H7 (cell line): ENCODE measurements at regions not wholly inside any gene's neighbourhood (a gene's known extent, or its start where the extent isn't known, plus 50 kb on each side); places are given as distances from the start of the nearest gene placed in this dataset.
"Not testable (repeated sequence)": the region's sequence is repeated elsewhere in the genome, so short reads cannot be mapped to it uniquely, and the experiment has no call there.

ENCODE experiments used
- DNase-seq: peaks from one replicate; pipeline ENCODE4 v3.0.0; 2012
- H3K27me3 ChIP-seq: 2 replicates; pipeline ENCODE4 v1.6.0; 2011; ENCODE audit warnings: mild to moderate bottlenecking, low read length; ENCODE audit not compliant: control insufficient read depth, insufficient read depth
- H3K36me3 ChIP-seq: replicated peaks from 2 replicates; pipeline ENCODE4 v1.5.1; 2011; ENCODE audit warnings: low read length; ENCODE audit not compliant: control insufficient read depth, insufficient read depth
- H3K4me3 ChIP-seq: 2 replicates; pipeline ENCODE4 v1.5.1; 2011; ENCODE audit warnings: low read depth, mild to moderate bottlenecking, control low read depth, low read length, moderate library complexity; ENCODE audit not compliant: insufficient read depth

DNA sequence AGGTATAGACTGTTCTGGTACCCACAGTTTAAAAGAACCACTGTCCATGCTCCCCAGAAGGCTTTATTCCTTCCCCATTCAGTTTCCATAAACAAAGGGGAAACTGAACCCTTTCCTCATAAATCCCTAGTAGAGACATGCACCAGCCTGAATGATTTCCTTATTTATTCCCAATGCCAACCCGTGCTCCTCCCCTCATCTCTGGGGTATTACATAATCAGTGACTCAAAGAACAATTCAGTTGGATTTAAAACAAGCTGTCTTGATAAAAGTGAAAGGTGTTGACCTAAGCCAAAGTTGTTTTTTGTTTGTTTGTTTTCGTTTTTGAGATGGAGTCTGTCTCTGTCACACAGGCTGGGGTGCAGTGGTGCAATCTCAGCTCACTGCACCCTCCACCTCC, 418.5 kb upstream of the CNTNAP5 start:
- H3K36me3 ChIP-seq: no peaks in the 10 kb centered on the region
- H3K27me3 ChIP-seq: no peaks in the 10 kb centered on the region
- no peak for DNase-seq
- no peak overlapping the region for H3K4me3 ChIP-seq

- DNase-seq: no peak
- Histone ChIP-seq H3K4me3 (no peak overlapping the region), H3K36me3 (no peaks in the 10 kb centered on the region), H3K27me3 (no peaks in the 10 kb centered on the region)
Measured at GRCh38 chr2:123609077-123609476, 416.0 kb upstream of the CNTNAP5 start.

GRCh38 chr2:123614596-123614995, 410.5 kb upstream of the CNTNAP5 start:
- H3K27me3 ChIP-seq: no peaks in the 10 kb centered on the region
- no peaks in the 10 kb centered on the region; the same call in 1 of the 2 replicates for H3K36me3 ChIP-seq
- DNase-seq: no peak
- no peak overlapping the region for H3K4me3 ChIP-seq

- H3K36me3 ChIP-seq, H3K4me3 ChIP-seq, H3K27me3 ChIP-seq, DNase-seq: not testable (repeated sequence)
Measured at GRCh38 chr2:123618642-123619041, 406.4 kb upstream of the CNTNAP5 start.

GRCh38 chr2:123624816-123625215, 400.3 kb upstream of the CNTNAP5 start:
- no peak for DNase-seq
- no peak overlapping the region for H3K4me3 ChIP-seq
- no peaks in the 10 kb centered on the region for H3K36me3 ChIP-seq
- no peaks in the 10 kb centered on the region for H3K27me3 ChIP-seq

DNA sequence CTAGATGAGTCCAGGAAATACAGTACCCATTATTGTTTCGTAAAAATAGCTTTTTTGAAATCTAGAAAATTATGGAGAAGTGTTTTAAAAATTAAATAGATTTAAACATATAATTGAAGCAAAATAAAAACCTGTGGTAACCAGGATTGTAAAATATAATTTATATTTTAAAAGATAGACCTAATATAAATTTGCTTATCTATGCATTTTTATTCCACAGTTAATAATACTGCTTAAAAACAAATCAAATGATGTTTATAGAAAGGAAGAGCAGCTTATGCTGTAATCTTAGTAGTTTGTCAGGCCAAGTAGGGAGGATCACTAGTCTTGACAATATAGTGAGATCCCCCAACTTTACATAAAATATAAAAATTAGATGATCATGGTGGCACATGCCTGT, 388.9 kb upstream of the CNTNAP5 start:
- DNase-seq: no peak
- no peaks in the 10 kb centered on the region for H3K27me3 ChIP-seq
- H3K4me3 ChIP-seq: no peak overlapping the region

DNA sequence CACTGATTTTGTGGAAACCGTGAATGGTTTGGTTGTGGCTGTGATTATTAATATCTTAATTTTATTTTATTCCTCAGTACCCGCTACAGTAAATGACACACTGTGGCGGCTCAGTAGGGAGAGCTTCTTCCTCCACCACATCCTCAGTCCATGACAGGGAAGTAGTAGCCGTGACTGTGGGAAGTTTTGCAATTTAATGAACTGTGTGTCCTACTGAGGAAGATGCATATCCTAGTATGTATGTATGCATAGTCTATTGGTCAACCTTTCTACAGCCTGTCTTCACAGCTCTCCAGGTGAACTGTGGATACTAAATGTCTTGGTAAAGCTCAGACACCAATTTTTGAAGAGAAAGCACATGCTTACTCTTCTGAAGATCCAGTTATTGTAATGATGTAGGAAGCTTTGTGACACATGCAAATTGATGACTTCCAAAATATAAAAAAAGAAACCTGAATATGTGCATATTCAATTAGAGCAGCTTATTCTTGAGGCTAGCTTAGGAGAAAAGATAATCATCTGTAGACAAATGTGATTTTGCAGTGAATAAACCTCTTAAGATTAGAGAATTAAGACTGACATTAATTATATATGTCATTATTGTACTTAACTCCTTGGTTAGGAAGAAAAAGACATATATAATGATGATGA, 384.3 kb upstream of the CNTNAP5 start:
- Histone ChIP-seq H3K27me3 (no peaks in the 10 kb centered on the region), H3K36me3 (no peaks in the 10 kb centered on the region), H3K4me3 (no peak overlapping the region)
- no peak for DNase-seq

More for the DNA sequence above, 388.9 kb upstream of the CNTNAP5 start:
- no peaks in the 10 kb centered on the region for H3K36me3 ChIP-seq

DNA sequence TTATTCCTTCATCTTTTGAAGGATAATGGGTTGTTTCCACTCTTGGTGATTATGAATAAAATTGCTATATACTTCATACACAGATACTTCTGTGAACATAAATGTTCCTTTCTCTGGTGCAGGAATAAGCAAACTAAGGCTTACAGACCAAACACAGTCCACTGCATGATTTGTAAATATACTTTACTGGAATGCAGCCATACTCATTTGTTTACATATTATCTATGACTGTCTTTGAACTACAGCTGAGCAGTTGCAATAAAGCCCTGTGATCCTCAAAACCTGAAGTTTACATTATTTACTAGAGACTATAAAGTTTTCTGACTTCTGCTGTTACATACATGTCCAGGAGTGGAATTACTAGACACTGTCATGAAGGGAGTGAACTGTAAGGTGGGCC, 381.0 kb upstream of the CNTNAP5 start:
- DNase-seq: no peak
- H3K36me3 ChIP-seq: no peaks in the 10 kb centered on the region
- H3K27me3 ChIP-seq: no peaks in the 10 kb centered on the region
- H3K4me3 ChIP-seq: no peak overlapping the region

- no peak for DNase-seq
- Histone ChIP-seq H3K36me3 (no peaks in the 10 kb centered on the region), H3K4me3 (no peak overlapping the region), H3K27me3 (no peaks in the 10 kb centered on the region)
Measured at GRCh38 chr2:123648016-123648415, 377.1 kb upstream of the CNTNAP5 start.

GRCh38 chr2:123648956-123649355, 376.1 kb upstream of the CNTNAP5 start:
- Histone ChIP-seq H3K36me3 (no peaks in the 10 kb centered on the region), H3K27me3 (no peaks in the 10 kb centered on the region), H3K4me3 (no peak overlapping the region)
- no peak for DNase-seq

DNA sequence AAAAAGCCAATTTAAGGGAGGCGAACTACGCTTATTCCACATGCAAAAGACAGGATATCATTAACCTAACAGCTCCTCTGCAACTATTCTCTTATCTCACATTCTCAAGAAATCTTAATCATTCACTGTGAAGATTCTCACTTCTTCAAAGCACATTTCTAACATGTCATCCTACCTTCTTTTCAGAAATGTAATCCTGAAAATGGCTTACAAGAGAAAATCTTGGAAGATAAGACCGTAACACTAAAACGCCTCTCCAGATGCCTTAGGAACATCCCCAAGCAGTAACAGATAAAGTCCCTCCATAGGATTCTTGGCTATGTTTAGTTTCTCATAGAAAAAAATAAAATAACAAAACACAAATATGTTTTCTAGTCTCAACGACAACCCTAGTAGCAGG, 373.9 kb upstream of the CNTNAP5 start:
- Histone ChIP-seq H3K36me3 (no peaks in the 10 kb centered on the region), H3K27me3 (no peaks in the 10 kb centered on the region), H3K4me3 (no peak overlapping the region)
- no peak for DNase-seq

DNA sequence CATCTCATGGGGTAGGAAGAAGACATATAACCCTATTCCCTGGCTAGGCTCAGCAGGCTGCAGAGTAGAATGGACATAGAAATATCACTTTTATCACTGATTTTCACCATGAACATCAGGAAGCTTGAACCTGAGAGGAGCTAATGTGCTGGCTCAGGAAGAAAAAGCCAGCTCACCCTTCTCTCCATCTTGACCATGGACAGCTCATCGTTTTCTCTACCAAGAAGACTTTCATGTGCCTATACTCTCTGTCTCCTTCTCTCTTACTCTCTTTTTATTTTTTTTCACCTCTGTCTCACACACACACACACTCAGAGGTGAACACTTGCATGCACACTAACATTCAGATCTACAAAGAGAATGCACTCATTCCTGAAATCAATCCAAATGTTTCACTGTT, 372.8 kb upstream of the CNTNAP5 start:
- Histone ChIP-seq H3K36me3 (no peaks in the 10 kb centered on the region), H3K27me3 (no peaks in the 10 kb centered on the region), H3K4me3 (no peak overlapping the region)
- no peak for DNase-seq

DNA sequence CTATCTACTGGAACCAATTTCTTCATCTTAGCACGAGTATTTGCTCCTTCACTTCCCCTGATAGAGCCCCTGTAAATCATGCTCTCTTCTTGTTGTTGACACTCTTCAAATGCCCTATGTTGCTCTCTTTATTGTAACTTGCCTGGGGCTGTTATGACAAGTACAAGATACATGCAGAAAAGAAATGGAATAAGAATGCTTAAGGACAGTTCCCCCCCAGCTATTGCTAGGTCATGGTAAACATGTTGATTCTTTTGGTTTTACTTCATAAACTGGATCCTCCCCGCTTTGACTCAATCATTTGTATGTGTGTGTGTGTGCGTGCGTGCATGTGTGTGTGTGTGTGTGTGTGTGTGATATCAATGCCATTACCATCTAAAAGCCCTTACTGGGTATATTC, 368.5 kb upstream of the CNTNAP5 start:
- H3K36me3 ChIP-seq: no peaks in the 10 kb centered on the region
- no peak for DNase-seq
- no peaks in the 10 kb centered on the region for H3K27me3 ChIP-seq
- no peak overlapping the region for H3K4me3 ChIP-seq

DNA sequence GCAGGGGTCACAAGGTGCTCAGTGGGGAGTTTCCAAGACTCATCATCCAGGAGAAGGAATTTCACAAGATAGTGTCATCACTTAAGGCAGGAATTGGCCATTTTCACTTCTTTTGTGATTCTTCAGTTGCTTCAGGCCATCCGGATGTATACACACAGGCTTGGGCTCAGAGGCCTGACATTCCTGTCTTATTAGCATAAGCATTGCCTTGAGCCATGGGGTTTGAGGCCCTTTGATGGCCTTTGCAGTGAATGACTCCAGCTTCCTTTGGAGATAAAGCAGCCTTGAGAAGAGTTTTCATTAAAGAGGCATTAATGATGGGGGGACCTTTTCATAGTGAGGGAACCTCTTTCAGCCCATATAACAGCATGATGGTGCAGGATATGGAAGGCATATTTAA, 366.0 kb upstream of the CNTNAP5 start:
- H3K4me3 ChIP-seq: no peak overlapping the region
- H3K36me3 ChIP-seq: no peaks in the 10 kb centered on the region
- no peak for DNase-seq
- H3K27me3 ChIP-seq: no peaks in the 10 kb centered on the region

DNA sequence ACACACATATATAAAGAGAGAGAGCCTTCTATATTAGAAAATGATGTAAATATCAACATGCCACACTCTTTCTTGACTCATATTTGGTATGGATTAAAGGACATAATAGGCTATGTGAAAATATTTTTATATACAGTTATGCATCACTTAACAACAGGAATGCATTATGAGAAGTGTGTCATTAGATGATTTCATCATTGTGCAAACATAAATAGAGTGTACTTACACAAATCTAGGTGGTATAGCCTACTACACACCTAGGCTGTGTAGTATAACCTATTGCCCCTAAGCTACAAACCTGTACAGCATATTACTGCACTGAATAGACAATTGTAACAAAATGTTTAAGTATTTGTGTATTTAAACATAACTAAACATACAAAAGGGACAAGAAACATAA, 354.8 kb upstream of the CNTNAP5 start:
- Histone ChIP-seq H3K36me3 (no peaks in the 10 kb centered on the region), H3K4me3 (no peak overlapping the region), H3K27me3 (no peaks in the 10 kb centered on the region)
- DNase-seq: no peak

DNA sequence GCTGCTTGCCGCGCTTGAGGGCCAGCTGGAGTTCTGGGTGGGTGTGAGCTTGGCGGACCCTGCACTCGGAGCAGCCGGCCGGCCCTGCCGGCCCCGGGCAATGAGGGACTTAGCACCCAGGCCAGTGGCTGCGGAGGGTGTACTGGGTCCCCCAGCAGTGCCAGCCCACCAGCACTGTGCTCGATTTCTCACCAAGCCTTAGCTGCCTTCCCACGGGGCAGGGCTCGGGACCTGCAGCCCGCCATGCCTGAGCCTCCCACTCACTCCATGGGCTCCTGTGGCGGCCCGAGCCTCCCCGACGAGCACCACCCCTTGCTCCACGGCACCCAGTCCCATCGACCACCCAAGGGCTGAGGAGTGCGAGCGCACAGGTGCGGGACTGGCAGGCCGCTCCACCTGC, 341.3 kb upstream of the CNTNAP5 start:
- DNase-seq, H3K27me3 ChIP-seq, H3K4me3 ChIP-seq, H3K36me3 ChIP-seq: not testable (repeated sequence)
